ENCODE measurements at regions not wholly inside any gene's neighbourhood (a gene's known extent, or its start where the extent isn't known, plus 50 kb on each side); places are given as distances from the start of the nearest gene placed in this dataset.

GRCh38 chr2:8236391-8236790 is 445.5 kb upstream of the ID2 start:
- Histone ChIP-seq H3K4me3 (ENCODE audit: low read length) (no peak overlapping the region), H3K27ac (ENCODE audit: low read depth, low read length) (no peak overlapping the region), H3K36me3 (ENCODE audit: control insufficient read depth, insufficient read depth, low read length) (no peaks in the 10 kb centered on the region), H3K9me3 (ENCODE audit: control insufficient read depth, low read length) (no peaks in the 10 kb centered on the region), H3K4me1 (ENCODE audit: control insufficient read depth, insufficient read depth, low read length) (no peaks in the 10 kb centered on the region), H3K27me3 (ENCODE audit: control insufficient read depth, insufficient read depth, low read length, poor library complexity, severe bottlenecking) (no peaks in the 10 kb centered on the region), H3K9ac (ENCODE audit: extremely low read depth, low read length, poor library complexity, severe bottlenecking) (no peak overlapping the region)
- Mint-ChIP-seq H3K4me3 (no peak overlapping the region), H3K9me3 (no peaks in the 10 kb centered on the region), H3K27me3 (ENCODE audit: insufficient read depth) (peaks cover 6% of the 10 kb centered on the region), H3K27ac (no peak overlapping the region), H3K36me3 (ENCODE audit: low read depth) (no peaks in the 10 kb centered on the region), H3K4me1 (peaks cover 10% of the 10 kb centered on the region)
- peak; percentile 10 for DNase-seq
- no peak for TF ChIP-seq CTCF (conservative IDR thresholded peaks at IDR 0.05)
- WGBS, 2 experiments (ENCODE audit: insufficient coverage in 1 of 2, insufficient read length in 1 of 2): 96 to 100% methylated on average over 2 of the region's 2 CpGs

- no peak for TF ChIP-seq CTCF (conservative IDR thresholded peaks at IDR 0.05)
- peak; percentile 30 for DNase-seq
- no peak overlapping the region for H3K4me3 ChIP-seq (ENCODE audit: low read length)
- Mint-ChIP-seq H3K9me3 (peaks cover 5% of the 10 kb centered on the region), H3K4me3 (no peak overlapping the region), H3K4me1 (peaks cover 10% of the 10 kb centered on the region), H3K27me3 (ENCODE audit: insufficient read depth) (peaks cover 6% of the 10 kb centered on the region), H3K36me3 (ENCODE audit: low read depth) (peaks cover 1% of the 10 kb centered on the region), H3K27ac (no peak overlapping the region)
- H3K36me3 ChIP-seq (ENCODE audit: control insufficient read depth, insufficient read depth, low read length): no peaks in the 10 kb centered on the region
- no peak overlapping the region for H3K27ac ChIP-seq (ENCODE audit: low read depth, low read length)
- H3K9me3 ChIP-seq (ENCODE audit: control insufficient read depth, low read length): peaks cover 2% of the 10 kb centered on the region
- H3K9ac ChIP-seq (ENCODE audit: extremely low read depth, low read length, poor library complexity, severe bottlenecking): no peak overlapping the region
- no peaks in the 10 kb centered on the region for H3K27me3 ChIP-seq (ENCODE audit: control insufficient read depth, insufficient read depth, low read length, poor library complexity, severe bottlenecking)
- WGBS, 2 experiments (ENCODE audit: insufficient coverage in 1 of 2, insufficient read length in 1 of 2): 90 to 92% methylated on average over 7 to 8 of the region's 8 CpGs
- no peaks in the 10 kb centered on the region for H3K4me1 ChIP-seq (ENCODE audit: control insufficient read depth, insufficient read depth, low read length)
Observed at GRCh38 chr2:8238521-8239230, 443.2 kb upstream of the ID2 start.

- no peak overlapping the region for H3K4me3 Mint-ChIP-seq
- no peak for TF ChIP-seq CTCF (conservative IDR thresholded peaks at IDR 0.05)
- Histone ChIP-seq H3K9ac (ENCODE audit: extremely low read depth, low read length, poor library complexity, severe bottlenecking) (no peak overlapping the region), H3K4me3 (ENCODE audit: low read length) (no peak overlapping the region), H3K9me3 (ENCODE audit: control insufficient read depth, low read length) (peaks cover 11% of the 10 kb centered on the region), H3K4me1 (ENCODE audit: control insufficient read depth, insufficient read depth, low read length) (no peaks in the 10 kb centered on the region), H3K36me3 (ENCODE audit: control insufficient read depth, insufficient read depth, low read length) (no peaks in the 10 kb centered on the region), H3K27ac (ENCODE audit: low read depth, low read length) (peak overlapping the region; percentile 19), H3K27me3 (ENCODE audit: control insufficient read depth, insufficient read depth, low read length, poor library complexity, severe bottlenecking) (no peaks in the 10 kb centered on the region)
- peaks cover 6% of the 10 kb centered on the region for H3K27me3 Mint-ChIP-seq (ENCODE audit: insufficient read depth)
- H3K4me1 Mint-ChIP-seq: peaks cover 10% of the 10 kb centered on the region
- H3K36me3 Mint-ChIP-seq (ENCODE audit: low read depth): peaks cover 8% of the 10 kb centered on the region
- peak; percentile 46 for DNase-seq
- 38 to 60% methylated on average over 5 of the region's 5 CpGs for WGBS, 2 experiments (ENCODE audit: insufficient coverage in 1 of 2, insufficient read length in 1 of 2)
- H3K9me3 Mint-ChIP-seq: peaks cover 14% of the 10 kb centered on the region
- H3K27ac Mint-ChIP-seq: no peak overlapping the region
Observed at GRCh38 chr2:8239531-8240088, 442.2 kb upstream of the ID2 start.

All from endodermal cell (in vitro differentiated cells).